BLaER1 (cell line): ENCODE measurements at regions not wholly inside any gene's neighbourhood (a gene's known extent, or its start where the extent isn't known, plus 50 kb on each side); places are given as distances from the start of the nearest gene placed in this dataset.
"Not testable (repeated sequence)": the region's sequence is repeated elsewhere in the genome, so short reads cannot be mapped to it uniquely, and the experiment has no call there.

Source experiments
- H3K27ac ChIP-seq: shearing (Covaris generic); formaldehyde crosslinking; 2 replicates; pipeline ENCODE4 v1.8.1; 2022
- H3K27me3 ChIP-seq: shearing (Covaris generic); formaldehyde crosslinking; 2 replicates; pipeline ENCODE4 v1.8.1; 2022
- H3K36me3 ChIP-seq: shearing (Covaris generic); formaldehyde crosslinking; 2 replicates; pipeline ENCODE4 v1.8.1; 2022
- H3K4me1 ChIP-seq: shearing (Covaris generic); formaldehyde crosslinking; 2 replicates; pipeline ENCODE4 v1.8.1; 2022
- H3K4me2 ChIP-seq: shearing (Covaris generic); formaldehyde crosslinking; 2 replicates; pipeline ENCODE4 v1.8.1; 2022
- H3K4me3 ChIP-seq: shearing (Covaris generic); formaldehyde crosslinking; 2 replicates; pipeline ENCODE4 v1.8.1; 2022
- H3K9ac ChIP-seq: shearing (Covaris generic); formaldehyde crosslinking; 2 replicates; pipeline ENCODE4 v1.8.1; 2022
- H3K9me3 ChIP-seq: shearing (Covaris generic); formaldehyde crosslinking; 2 replicates; pipeline ENCODE4 v1.8.1; 2022
- H4K20me1 ChIP-seq: shearing (Covaris generic); formaldehyde crosslinking; 2 replicates; pipeline ENCODE4 v1.8.1; 2022
- Cebpa-rat ChIP-seq: shearing (Covaris generic); IDR thresholded peaks from 2 replicates; pipeline ENCODE4 v1.8.1; 2022

GRCh38 chr18:51355841-51356240 lies 158.4 kb upstream of the MEX3C start:
- H3K4me1 ChIP-seq = peaks cover 2% of the 10 kb centered on the region
- H3K4me2 ChIP-seq = no peak overlapping the region
- no peaks in the 10 kb centered on the region for H4K20me1 ChIP-seq
- H3K27ac ChIP-seq = no peak overlapping the region
- H3K9me3 ChIP-seq = no peaks in the 10 kb centered on the region
- no peak overlapping the region for H3K4me3 ChIP-seq
- no peak for TF ChIP-seq Cebpa-rat
- no peaks in the 10 kb centered on the region for H3K36me3 ChIP-seq
- no peaks in the 10 kb centered on the region for H3K27me3 ChIP-seq
- no peak overlapping the region for H3K9ac ChIP-seq

GRCh38 chr18:51360301-51360700 lies 162.8 kb upstream of the MEX3C start:
- H3K4me1 ChIP-seq = peaks cover 36% of the 10 kb centered on the region
- not testable (repeated sequence) for H3K27me3 ChIP-seq, H3K9me3 ChIP-seq, H3K36me3 ChIP-seq, H3K27ac ChIP-seq, H3K4me2 ChIP-seq, H3K9ac ChIP-seq, H3K4me3 ChIP-seq, H4K20me1 ChIP-seq

GRCh38 chr18:51361130-51361860 lies 163.8 kb upstream of the MEX3C start:
- no peak for TF ChIP-seq Cebpa-rat
- Histone ChIP-seq H3K9ac (peak overlapping the region; percentile 43; the same call in 1 of the 2 replicates), H3K36me3 (no peaks in the 10 kb centered on the region), H3K27me3 (no peaks in the 10 kb centered on the region), H4K20me1 (no peaks in the 10 kb centered on the region), H3K4me2 (peak overlapping the region; percentile 82), H3K27ac (peak overlapping the region; percentile 76), H3K4me3 (peak overlapping the region; percentile 36; the same call in 1 of the 2 replicates), H3K9me3 (no peaks in the 10 kb centered on the region), H3K4me1 (peaks cover 36% of the 10 kb centered on the region)

GRCh38 chr18:51363384-51363783 lies 165.9 kb upstream of the MEX3C start:
- no peak overlapping the region for H3K4me3 ChIP-seq
- no peak for TF ChIP-seq Cebpa-rat
- H3K9ac ChIP-seq = no peak overlapping the region
- no peaks in the 10 kb centered on the region for H4K20me1 ChIP-seq
- H3K4me2 ChIP-seq = peak overlapping the region; percentile 40; the same call in 1 of the 2 replicates
- no peaks in the 10 kb centered on the region for H3K27me3 ChIP-seq
- H3K4me1 ChIP-seq = peaks cover 36% of the 10 kb centered on the region
- H3K27ac ChIP-seq = no peak overlapping the region
- H3K9me3 ChIP-seq = no peaks in the 10 kb centered on the region
- no peaks in the 10 kb centered on the region for H3K36me3 ChIP-seq

GRCh38 chr18:51370996-51371395 lies 173.5 kb upstream of the MEX3C start:
- Histone ChIP-seq H3K36me3 (no peaks in the 10 kb centered on the region), H3K4me1 (no peaks in the 10 kb centered on the region), H3K9me3 (no peaks in the 10 kb centered on the region), H3K9ac (no peak overlapping the region), H3K27me3 (no peaks in the 10 kb centered on the region), H3K27ac (no peak overlapping the region), H4K20me1 (no peaks in the 10 kb centered on the region), H3K4me3 (no peak overlapping the region), H3K4me2 (no peak overlapping the region)
- TF ChIP-seq Cebpa-rat = no peak

GRCh38 chr18:51371929-51372328 lies 174.4 kb upstream of the MEX3C start:
- Histone ChIP-seq H4K20me1 (no peaks in the 10 kb centered on the region), H3K36me3 (no peaks in the 10 kb centered on the region), H3K4me2 (no peak overlapping the region), H3K9ac (no peak overlapping the region), H3K4me1 (no peaks in the 10 kb centered on the region), H3K27me3 (no peaks in the 10 kb centered on the region), H3K4me3 (no peak overlapping the region), H3K9me3 (no peaks in the 10 kb centered on the region), H3K27ac (no peak overlapping the region)
- no peak for TF ChIP-seq Cebpa-rat

- Histone ChIP-seq H3K27me3 (no peaks in the 10 kb centered on the region), H3K9me3 (no peaks in the 10 kb centered on the region), H3K27ac (no peak overlapping the region), H3K4me2 (no peak overlapping the region), H3K4me3 (no peak overlapping the region), H3K36me3 (no peaks in the 10 kb centered on the region), H3K9ac (no peak overlapping the region), H3K4me1 (peaks cover 6% of the 10 kb centered on the region), H4K20me1 (no peaks in the 10 kb centered on the region)
- TF ChIP-seq Cebpa-rat = no peak
Observed at GRCh38 chr18:51382081-51382480, 184.6 kb upstream of the MEX3C start.

GRCh38 chr18:51383116-51383515 lies 185.6 kb upstream of the MEX3C start:
- H3K9me3 ChIP-seq = no peaks in the 10 kb centered on the region
- no peak overlapping the region for H3K9ac ChIP-seq
- no peak overlapping the region for H3K27ac ChIP-seq
- H3K4me2 ChIP-seq = no peak overlapping the region
- H4K20me1 ChIP-seq = no peaks in the 10 kb centered on the region
- peaks cover 17% of the 10 kb centered on the region for H3K4me1 ChIP-seq
- H3K36me3 ChIP-seq = no peaks in the 10 kb centered on the region
- H3K27me3 ChIP-seq = no peaks in the 10 kb centered on the region
- H3K4me3 ChIP-seq = no peak overlapping the region
- no peak for TF ChIP-seq Cebpa-rat

- no peak for TF ChIP-seq Cebpa-rat
- no peaks in the 10 kb centered on the region for H3K9me3 ChIP-seq
- H3K4me2 ChIP-seq = no peak overlapping the region
- no peak overlapping the region for H3K9ac ChIP-seq
- H3K4me1 ChIP-seq = peaks cover 20% of the 10 kb centered on the region
- no peak overlapping the region for H3K27ac ChIP-seq
- H3K27me3 ChIP-seq = no peaks in the 10 kb centered on the region
- H3K4me3 ChIP-seq = no peak overlapping the region
- no peaks in the 10 kb centered on the region for H4K20me1 ChIP-seq
- H3K36me3 ChIP-seq = no peaks in the 10 kb centered on the region
Observed at GRCh38 chr18:51383711-51384110, 186.2 kb upstream of the MEX3C start.

- no peaks in the 10 kb centered on the region for H4K20me1 ChIP-seq
- H3K4me1 ChIP-seq = peaks cover 20% of the 10 kb centered on the region
- no peak overlapping the region for H3K27ac ChIP-seq
- H3K9ac ChIP-seq = no peak overlapping the region
- H3K4me2 ChIP-seq = no peak overlapping the region
- no peaks in the 10 kb centered on the region for H3K27me3 ChIP-seq
- H3K9me3 ChIP-seq = peaks cover 11% of the 10 kb centered on the region
- H3K4me3 ChIP-seq = no peak overlapping the region
- TF ChIP-seq Cebpa-rat = no peak
- H3K36me3 ChIP-seq = no peaks in the 10 kb centered on the region
Observed at GRCh38 chr18:51385270-51385669, 187.8 kb upstream of the MEX3C start.

- H3K9ac ChIP-seq = no peak overlapping the region
- H3K4me2 ChIP-seq = no peak overlapping the region
- no peaks in the 10 kb centered on the region for H3K36me3 ChIP-seq
- peaks cover 11% of the 10 kb centered on the region for H3K9me3 ChIP-seq
- no peaks in the 10 kb centered on the region for H3K27me3 ChIP-seq
- no peak overlapping the region for H3K27ac ChIP-seq
- no peak for TF ChIP-seq Cebpa-rat
- H3K4me1 ChIP-seq = peaks cover 20% of the 10 kb centered on the region
- H4K20me1 ChIP-seq = no peaks in the 10 kb centered on the region
- H3K4me3 ChIP-seq = no peak overlapping the region
Observed at GRCh38 chr18:51390702-51391101, 193.2 kb upstream of the MEX3C start.
